CD14-positive monocyte (primary cell): ENCODE measurements at regions not wholly inside any gene's neighbourhood (a gene's known extent, or its start where the extent isn't known, plus 50 kb on each side); places are given as distances from the start of the nearest gene placed in this dataset.

Source experiments
- DNase-seq, 3 donors: peaks; one replicate each; pipeline ENCODE4 v3.0.0-alpha.2; 2011 to 2022
- H2AFZ ChIP-seq: 2 replicates; pipeline ENCODE4 v1.6.0; 2012; ENCODE audit warnings: mild to moderate bottlenecking, low read depth, low read length, inconsistent platforms; ENCODE audit not compliant: insufficient read depth, poor library complexity, severe bottlenecking
- H3K27ac ChIP-seq, 2 donors: 1 replicate in 1 of 2; 2 replicates in 1 of 2; pipeline ENCODE4 v1.5.1; 2012 to 2013; ENCODE audit warnings: low read length in 2 of 2, control low read depth in 1 of 2, inconsistent platforms in 1 of 2, low read depth in 1 of 2, mild to moderate bottlenecking in 1 of 2
- H3K27me3 ChIP-seq, 2 donors: one replicate each; pipeline versions ENCODE4 v1.6.0 to v1.6.1; 2011 to 2013; ENCODE audit warnings: low read length in 2 of 2; ENCODE audit not compliant: control insufficient read depth in 2 of 2, insufficient read depth in 2 of 2
- H3K36me3 ChIP-seq, 2 donors: replicated peaks in 1 of 2; 1 replicate in 1 of 2; 2 replicates in 1 of 2; pipeline versions ENCODE4 v1.5.1 to v1.6.1; 2012 to 2013; ENCODE audit warnings: low read length in 2 of 2, control low read depth in 1 of 2, inconsistent platforms in 1 of 2, mild to moderate bottlenecking in 1 of 2; ENCODE audit not compliant: insufficient read depth in 2 of 2, control insufficient read depth in 1 of 2
- H3K4me1 ChIP-seq, 2 donors: 1 replicate in 1 of 2; 2 replicates in 1 of 2; pipeline versions ENCODE4 v1.5.1 to v1.6.1; 2012 to 2013; ENCODE audit warnings: low read length in 2 of 2, control low read depth in 1 of 2, inconsistent platforms in 1 of 2, mild to moderate bottlenecking in 1 of 2, moderate library complexity in 1 of 2; ENCODE audit not compliant: insufficient read depth in 2 of 2, control insufficient read depth in 1 of 2
- H3K4me2 ChIP-seq: replicated peaks from 2 replicates; pipeline ENCODE3; 2012; ENCODE audit warnings: low read length, moderate library complexity, mild to moderate bottlenecking; ENCODE audit not compliant: poor library complexity, severe bottlenecking; ENCODE audit errors: extremely low read depth
- H3K4me3 ChIP-seq, 3 experiments: fragments of 200-600 bp in 1 of 3; sonication (generic) in 1 of 3; replicated peaks in 1 of 3; 1 replicate in 2 of 3; 2 replicates in 1 of 3; pipeline ENCODE4 v1.5.1; 2011 to 2013; ENCODE audit warnings: low read length in 3 of 3, mild to moderate bottlenecking in 3 of 3, control low read depth in 2 of 3, low read depth in 2 of 3, inconsistent platforms in 1 of 3, moderate library complexity in 1 of 3
- H3K79me2 ChIP-seq: 2 replicates; pipeline ENCODE4 v1.6.0; 2012; ENCODE audit warnings: mild to moderate bottlenecking, control low read depth, inconsistent platforms, low read length, moderate library complexity; ENCODE audit not compliant: insufficient read depth
- H3K9ac ChIP-seq: 2 replicates; pipeline ENCODE4 v1.6.0; 2017; ENCODE audit warnings: low read length, mild to moderate bottlenecking; ENCODE audit not compliant: insufficient read depth, poor library complexity, severe bottlenecking
- H3K9me3 ChIP-seq, 2 donors: replicated peaks in 1 of 2; 1 replicate in 1 of 2; 2 replicates in 1 of 2; pipeline versions ENCODE4 v1.5.1 to v1.6.1; 2012 to 2013; ENCODE audit warnings: low read length in 2 of 2, control low read depth in 1 of 2; ENCODE audit not compliant: control insufficient read depth in 1 of 2, insufficient read depth in 1 of 2
- H4K20me1 ChIP-seq: 2 replicates; pipeline ENCODE4 v1.6.0; 2012; ENCODE audit warnings: mild to moderate bottlenecking, low read length, control low read depth, moderate library complexity; ENCODE audit not compliant: insufficient read depth
- H3K27ac Mint-ChIP-seq, 7 donors: one replicate each; pipeline ENCODE4 v1.8.0; 2020; ENCODE audit warnings: mild to moderate bottlenecking in 7 of 7, mixed read lengths in 7 of 7, moderate library complexity in 6 of 7, inconsistent platforms in 2 of 7
- H3K27me3 Mint-ChIP-seq, 3 donors: one replicate each; pipeline ENCODE4 v1.8.0; 2021 to 2022; ENCODE audit warnings: low read depth in 3 of 3, mild to moderate bottlenecking in 3 of 3, mixed read lengths in 3 of 3, moderate library complexity in 3 of 3, inconsistent platforms in 1 of 3
- H3K36me3 Mint-ChIP-seq, 2 donors: one replicate each; pipeline ENCODE4 v1.8.0; 2020; ENCODE audit warnings: mixed read lengths in 2 of 2, inconsistent platforms in 1 of 2, mild to moderate bottlenecking in 1 of 2
- H3K4me1 Mint-ChIP-seq: one replicate; pipeline ENCODE4 v1.8.0; 2020; ENCODE audit warnings: mild to moderate bottlenecking, mixed read lengths
- H3K4me3 Mint-ChIP-seq, 2 donors: one replicate each; pipeline ENCODE4 v1.8.0; 2020; ENCODE audit warnings: mild to moderate bottlenecking in 2 of 2, mixed read lengths in 2 of 2, moderate library complexity in 1 of 2
- H3K9me3 Mint-ChIP-seq, 7 donors: one replicate each; pipeline ENCODE4 v1.8.0; 2020 to 2022; ENCODE audit warnings: mixed read lengths in 7 of 7, mild to moderate bottlenecking in 6 of 7, moderate library complexity in 6 of 7, inconsistent platforms in 2 of 7
- WGBS: methylation state at CpG from one replicate; pipeline ENCODE4 v1.1.5; 2013; ENCODE audit warnings: missing lambda C conversion rate; ENCODE audit not compliant: insufficient coverage; 5-methylcytosine and 5-hydroxymethylcytosine counted together
- intact Hi-C, 2 donors: fragments of 100-400 bp; cut with micrococcal nuclease; formaldehyde crosslinking; loops; one replicate each; pipeline versions ENCODE4 v1.15.0 to v1.15.1; 2023
- TF ChIP-seq, protein P1 (sequence below): fragments of 200-600 bp; IDR thresholded peaks from one replicate; pipeline ENCODE4 v1.8.0; 2022; ENCODE audit warnings: antibody characterized with exemption, mild to moderate bottlenecking

DNA sequence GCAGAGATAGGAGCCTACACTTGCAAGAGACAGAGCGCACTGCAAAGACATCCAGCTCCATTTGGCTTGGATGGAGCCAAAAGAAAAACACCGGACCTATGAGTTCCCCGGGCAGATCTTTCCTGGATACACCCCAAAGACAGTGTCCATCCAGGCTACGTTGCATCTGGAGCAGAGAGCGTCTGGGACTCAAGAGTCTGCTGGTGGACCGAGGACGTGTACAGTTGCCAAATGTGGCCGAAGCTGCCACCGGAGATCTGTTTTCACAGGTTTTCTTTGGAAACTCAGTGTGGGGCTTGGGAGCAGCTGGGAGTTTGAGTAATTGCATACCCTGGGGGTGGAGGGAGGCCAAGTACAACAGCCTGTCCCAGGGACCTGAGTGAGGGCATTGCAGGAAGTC lies 192.3 kb upstream of the OSR1 start:
- Histone ChIP-seq H3K27me3 (no peaks in the 10 kb centered on the region), H2AFZ (no peak overlapping the region), H3K9me3 (peaks cover 0 to 8% of the 10 kb centered on the region in 2 donors), H3K36me3 (no peaks in the 10 kb centered on the region), H3K9ac (no peak overlapping the region), H3K4me3 (no peak overlapping the region), H4K20me1 (no peaks in the 10 kb centered on the region), H3K79me2 (no peaks in the 10 kb centered on the region), H3K27ac (no peak overlapping the region), H3K4me2 (no peak overlapping the region), H3K4me1 (no peaks in the 10 kb centered on the region)
- H3K9me3 Mint-ChIP-seq: peaks cover 0 to 20% (median 2%) of the 10 kb centered on the region in 7 donors
- no peaks in the 10 kb centered on the region for H3K27me3 Mint-ChIP-seq
- intact Hi-C loops: no loop called here
- H3K36me3 Mint-ChIP-seq: no peaks in the 10 kb centered on the region
- no peak overlapping the region for H3K4me3 Mint-ChIP-seq
- 84% methylated on average over 6 of the region's 9 CpGs for WGBS
- H3K4me1 Mint-ChIP-seq: no peaks in the 10 kb centered on the region
- TF ChIP-seq, protein P1, sequence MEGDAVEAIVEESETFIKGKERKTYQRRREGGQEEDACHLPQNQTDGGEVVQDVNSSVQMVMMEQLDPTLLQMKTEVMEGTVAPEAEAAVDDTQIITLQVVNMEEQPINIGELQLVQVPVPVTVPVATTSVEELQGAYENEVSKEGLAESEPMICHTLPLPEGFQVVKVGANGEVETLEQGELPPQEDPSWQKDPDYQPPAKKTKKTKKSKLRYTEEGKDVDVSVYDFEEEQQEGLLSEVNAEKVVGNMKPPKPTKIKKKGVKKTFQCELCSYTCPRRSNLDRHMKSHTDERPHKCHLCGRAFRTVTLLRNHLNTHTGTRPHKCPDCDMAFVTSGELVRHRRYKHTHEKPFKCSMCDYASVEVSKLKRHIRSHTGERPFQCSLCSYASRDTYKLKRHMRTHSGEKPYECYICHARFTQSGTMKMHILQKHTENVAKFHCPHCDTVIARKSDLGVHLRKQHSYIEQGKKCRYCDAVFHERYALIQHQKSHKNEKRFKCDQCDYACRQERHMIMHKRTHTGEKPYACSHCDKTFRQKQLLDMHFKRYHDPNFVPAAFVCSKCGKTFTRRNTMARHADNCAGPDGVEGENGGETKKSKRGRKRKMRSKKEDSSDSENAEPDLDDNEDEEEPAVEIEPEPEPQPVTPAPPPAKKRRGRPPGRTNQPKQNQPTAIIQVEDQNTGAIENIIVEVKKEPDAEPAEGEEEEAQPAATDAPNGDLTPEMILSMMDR: no peak
- DNase-seq: no peak
- no peak overlapping the region for H3K27ac Mint-ChIP-seq

DNA sequence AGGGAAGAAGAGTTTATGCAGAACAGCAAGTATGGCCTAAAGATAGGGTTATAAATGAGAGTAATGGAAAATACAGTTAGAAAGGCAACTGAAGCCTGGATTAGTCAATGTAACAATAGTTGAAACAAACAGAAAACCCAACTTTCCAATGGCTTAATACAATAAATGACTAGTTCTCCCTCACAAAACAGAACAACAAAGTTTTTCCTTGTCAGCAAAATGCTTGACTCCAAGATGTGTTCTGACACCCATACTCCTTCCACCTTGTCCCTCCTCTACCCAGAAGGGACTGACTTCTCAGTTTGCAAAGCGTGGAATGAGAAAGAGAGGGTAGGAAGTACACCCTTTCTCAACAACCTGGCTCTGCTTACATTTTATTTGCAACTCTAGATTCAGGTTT lies 191.4 kb upstream of the OSR1 start:
- peaks cover 0 to 23% (median 2%) of the 10 kb centered on the region in 7 donors for H3K9me3 Mint-ChIP-seq
- Histone ChIP-seq H3K27me3 (no peaks in the 10 kb centered on the region), H4K20me1 (no peaks in the 10 kb centered on the region), H3K4me3 (no peak overlapping the region), H3K27ac (no peak overlapping the region), H3K4me1 (no peaks in the 10 kb centered on the region), H3K9me3 (peaks cover 0 to 8% of the 10 kb centered on the region in 2 donors), H3K4me2 (no peak overlapping the region), H3K36me3 (no peaks in the 10 kb centered on the region), H2AFZ (no peak overlapping the region), H3K79me2 (no peaks in the 10 kb centered on the region), H3K9ac (no peak overlapping the region)
- no peaks in the 10 kb centered on the region for H3K27me3 Mint-ChIP-seq
- DNase-seq: no peak
- TF ChIP-seq, protein P1: no peak
- no peak overlapping the region for H3K4me3 Mint-ChIP-seq
- WGBS: no CpG with 5 or more reads among the region's 1 CpG
- no peak overlapping the region for H3K27ac Mint-ChIP-seq
- intact Hi-C loops: no loop called here
- H3K36me3 Mint-ChIP-seq: no peaks in the 10 kb centered on the region
- no peaks in the 10 kb centered on the region for H3K4me1 Mint-ChIP-seq
